ENCODE measurements at regions not wholly inside any gene's neighbourhood (a gene's known extent, or its start where the extent isn't known, plus 50 kb on each side); places are given as distances from the start of the nearest gene placed in this dataset.

GRCh38 chr16:54594601-54595391 lies 308.2 kb upstream of the IRX3 start:
- in situ Hi-C loops (cut with MboI; ENCODE audit: low pct_unique_long_range_greater_than_20kb, low sequenced_read_pairs), result no loop called here
- DNase-seq, result no peak

- no peak for DNase-seq
- in situ Hi-C loops (cut with MboI; ENCODE audit: low pct_unique_long_range_greater_than_20kb, low sequenced_read_pairs), result no loop called here
Measured at GRCh38 chr16:54591816-54592246, 305.2 kb upstream of the IRX3 start.

- in situ Hi-C loops (cut with MboI; ENCODE audit: low pct_unique_long_range_greater_than_20kb, low sequenced_read_pairs), result no loop called here
- DNase-seq, result no peak
Measured at GRCh38 chr16:54590836-54591235, 304.2 kb upstream of the IRX3 start.

- no peak for DNase-seq
- in situ Hi-C loops (cut with MboI; ENCODE audit: low pct_unique_long_range_greater_than_20kb, low sequenced_read_pairs), result no loop called here
Measured at GRCh38 chr16:54589326-54589725, 302.7 kb upstream of the IRX3 start.

- in situ Hi-C loops (cut with MboI; ENCODE audit: low pct_unique_long_range_greater_than_20kb, low sequenced_read_pairs), result no loop called here
- DNase-seq, result no peak
Measured at GRCh38 chr16:54588026-54588425, 301.4 kb upstream of the IRX3 start.

GRCh38 chr16:54587176-54587515 lies 300.6 kb upstream of the IRX3 start:
- in situ Hi-C loops (cut with MboI; ENCODE audit: low pct_unique_long_range_greater_than_20kb, low sequenced_read_pairs), result no loop called here
- no peak for DNase-seq

- no peak for DNase-seq
- in situ Hi-C loops (cut with MboI; ENCODE audit: low pct_unique_long_range_greater_than_20kb, low sequenced_read_pairs), result no loop called here
Measured at GRCh38 chr16:54586474-54587175, 300.0 kb upstream of the IRX3 start.

GRCh38 chr16:54585998-54586340 lies 299.4 kb upstream of the IRX3 start:
- DNase-seq, result no peak
- in situ Hi-C loops (cut with MboI; ENCODE audit: low pct_unique_long_range_greater_than_20kb, low sequenced_read_pairs), result no loop called here

- no peak for DNase-seq
- in situ Hi-C loops (cut with MboI; ENCODE audit: low pct_unique_long_range_greater_than_20kb, low sequenced_read_pairs), result no loop called here
Measured at GRCh38 chr16:54585094-54585997, 298.8 kb upstream of the IRX3 start.

GRCh38 chr16:54584121-54584520 lies 297.5 kb upstream of the IRX3 start:
- DNase-seq, result no peak
- in situ Hi-C loops (cut with MboI; ENCODE audit: low pct_unique_long_range_greater_than_20kb, low sequenced_read_pairs), result no loop called here

GRCh38 chr16:54582631-54583250 lies 296.2 kb upstream of the IRX3 start:
- in situ Hi-C loops (cut with MboI; ENCODE audit: low pct_unique_long_range_greater_than_20kb, low sequenced_read_pairs), result no loop called here
- no peak for DNase-seq

- in situ Hi-C loops (cut with MboI; ENCODE audit: low pct_unique_long_range_greater_than_20kb, low sequenced_read_pairs), result no loop called here
- no peak for DNase-seq
Measured at GRCh38 chr16:54579106-54579728, 292.6 kb upstream of the IRX3 start.

- in situ Hi-C loops (cut with MboI; ENCODE audit: low pct_unique_long_range_greater_than_20kb, low sequenced_read_pairs), result no loop called here
- no peak for DNase-seq
Measured at GRCh38 chr16:54577651-54578128, 291.1 kb upstream of the IRX3 start.

- no peak for DNase-seq
- in situ Hi-C loops (cut with MboI; ENCODE audit: low pct_unique_long_range_greater_than_20kb, low sequenced_read_pairs), result no loop called here
Measured at GRCh38 chr16:54576785-54577184, 290.2 kb upstream of the IRX3 start.

- DNase-seq, result no peak
- in situ Hi-C loops (cut with MboI; ENCODE audit: low pct_unique_long_range_greater_than_20kb, low sequenced_read_pairs), result no loop called here
Measured at GRCh38 chr16:54568906-54569807, 282.6 kb upstream of the IRX3 start.

- DNase-seq, result no peak
- in situ Hi-C loops (cut with MboI; ENCODE audit: low pct_unique_long_range_greater_than_20kb, low sequenced_read_pairs), result no loop called here
Measured at GRCh38 chr16:54564841-54565240, 278.3 kb upstream of the IRX3 start.

GRCh38 chr16:54554581-54554980 lies 268.0 kb upstream of the IRX3 start:
- DNase-seq, result no peak
- in situ Hi-C loops (cut with MboI; ENCODE audit: low pct_unique_long_range_greater_than_20kb, low sequenced_read_pairs), result no loop called here

GRCh38 chr16:54548281-54548680 lies 261.7 kb upstream of the IRX3 start:
- in situ Hi-C loops (cut with MboI; ENCODE audit: low pct_unique_long_range_greater_than_20kb, low sequenced_read_pairs), result no loop called here
- no peak for DNase-seq

Measured in KBM-7 (cell line).